Fibroblast of upper back skin (primary cell): ENCODE measurements at regions not wholly inside any gene's neighbourhood (a gene's known extent, or its start where the extent isn't known, plus 50 kb on each side); places are given as distances from the start of the nearest gene placed in this dataset.
"Not testable (repeated sequence)": the region's sequence is repeated elsewhere in the genome, so short reads cannot be mapped to it uniquely, and the experiment has no call there.

Experiments
- DNase-seq: peaks from one replicate; pipeline ENCODE4 v3.0.0-alpha.2; 2013

GRCh38 chr14:89564989-89565388, 148.0 kb upstream of the FOXN3 start:
- no peak for DNase-seq

GRCh38 chr14:89564286-89564957, 147.4 kb upstream of the FOXN3 start:
- DNase-seq, result peak; percentile 25

- no peak for DNase-seq
Observed at GRCh38 chr14:89563471-89563870, 146.4 kb upstream of the FOXN3 start.

- no peak for DNase-seq
Observed at GRCh38 chr14:89551955-89552354, 134.9 kb upstream of the FOXN3 start.

- no peak for DNase-seq
Observed at GRCh38 chr14:89551432-89551831, 134.4 kb upstream of the FOXN3 start.

- no peak for DNase-seq
Observed at GRCh38 chr14:89550821-89551220, 133.8 kb upstream of the FOXN3 start.

GRCh38 chr14:89549381-89550125, 132.5 kb upstream of the FOXN3 start:
- no peak for DNase-seq

GRCh38 chr14:89547047-89547446, 130.0 kb upstream of the FOXN3 start:
- not testable (repeated sequence) for DNase-seq

GRCh38 chr14:89544636-89545301, 127.7 kb upstream of the FOXN3 start:
- DNase-seq, result no peak

GRCh38 chr14:89543425-89543790, 126.4 kb upstream of the FOXN3 start:
- no peak for DNase-seq

GRCh38 chr14:89542786-89543424, 125.9 kb upstream of the FOXN3 start:
- DNase-seq, result no peak

GRCh38 chr14:89540830-89541470, 123.9 kb upstream of the FOXN3 start:
- peak; percentile 89 for DNase-seq

- no peak for DNase-seq
Observed at GRCh38 chr14:89540009-89540829, 123.2 kb upstream of the FOXN3 start.

- no peak for DNase-seq
Observed at GRCh38 chr14:89537911-89538310, 120.9 kb upstream of the FOXN3 start.

- DNase-seq, result peak; percentile 77
Observed at GRCh38 chr14:89534902-89535685, 118.1 kb upstream of the FOXN3 start.

- no peak for DNase-seq
Observed at GRCh38 chr14:89533766-89534165, 116.7 kb upstream of the FOXN3 start.

- DNase-seq, result no peak
Observed at GRCh38 chr14:89533136-89533535, 116.1 kb upstream of the FOXN3 start.

- no peak for DNase-seq
Observed at GRCh38 chr14:89531661-89532335, 114.8 kb upstream of the FOXN3 start.

- no peak for DNase-seq
Observed at GRCh38 chr14:89524990-89525667, 108.1 kb upstream of the FOXN3 start.

- DNase-seq, result no peak
Observed at GRCh38 chr14:89524412-89524811, 107.4 kb upstream of the FOXN3 start.
